CD8-positive, alpha-beta memory T cell (primary cell): ENCODE measurements at regions not wholly inside any gene's neighbourhood (a gene's known extent, or its start where the extent isn't known, plus 50 kb on each side); places are given as distances from the start of the nearest gene placed in this dataset.

Source experiments
- CTCF ChIA-PET: fragments of 350-600 bp; sonication (Branson Sonifier 250); formaldehyde crosslinking; loops from one replicate; lab custom pipeline; 2021; ENCODE audit warnings: antibody characterized with exemption; lab: Charles Lee
- POLR2A ChIA-PET: fragments of 350-600 bp; sonication (Branson Sonifier 250); formaldehyde crosslinking; loops from one replicate; lab custom pipeline; 2021; ENCODE audit warnings: antibody characterized with exemption; lab: Charles Lee
- DNase-seq, 5 donors: peaks; one replicate each; pipeline versions ENCODE4 v3.0.0 to v3.0.0-alpha.2; 2020 to 2022; ENCODE audit warnings: mixed read lengths in 1 of 5
- H3K27ac ChIP-seq: one replicate; pipeline ENCODE4 v1.7.0; 2013; ENCODE audit warnings: low read depth, mild to moderate bottlenecking, low read length, moderate library complexity
- H3K27me3 ChIP-seq: 2 replicates; pipeline ENCODE4 v1.7.0; 2013; ENCODE audit warnings: low read length, mild to moderate bottlenecking; ENCODE audit not compliant: insufficient read depth, poor library complexity, severe bottlenecking
- H3K36me3 ChIP-seq: 2 replicates; pipeline ENCODE4 v1.7.0; 2013; ENCODE audit warnings: mild to moderate bottlenecking, low read length, moderate library complexity; ENCODE audit not compliant: insufficient read depth
- H3K4me1 ChIP-seq: 2 replicates; pipeline ENCODE4 v1.7.0; 2013; ENCODE audit warnings: mild to moderate bottlenecking, low read length, moderate library complexity; ENCODE audit not compliant: insufficient read depth
- H3K4me3 ChIP-seq: 2 replicates; pipeline ENCODE4 v1.7.0; 2013; ENCODE audit warnings: mild to moderate bottlenecking, low read length
- H3K9me3 ChIP-seq: 2 replicates; pipeline ENCODE4 v1.7.0; 2013; ENCODE audit warnings: mild to moderate bottlenecking, low read length
- H3K27ac Mint-ChIP-seq, 8 donors: one replicate each; pipeline ENCODE4 v1.8.0; 2020 to 2021; ENCODE audit warnings: mixed read lengths in 8 of 8, mild to moderate bottlenecking in 6 of 8, inconsistent platforms in 3 of 8, moderate library complexity in 3 of 8
- H3K27me3 Mint-ChIP-seq, 2 donors: one replicate each; pipeline ENCODE4 v1.8.0; 2020 to 2021; ENCODE audit warnings: mixed read lengths in 2 of 2, mild to moderate bottlenecking in 1 of 2, moderate library complexity in 1 of 2
- H3K36me3 Mint-ChIP-seq, 3 donors: one replicate each; pipeline ENCODE4 v1.8.0; 2020 to 2021; ENCODE audit warnings: mixed read lengths in 3 of 3, inconsistent platforms in 1 of 3, mild to moderate bottlenecking in 1 of 3
- H3K4me1 Mint-ChIP-seq, 3 donors: one replicate each; pipeline ENCODE4 v1.8.0; 2020 to 2021; ENCODE audit warnings: mixed read lengths in 3 of 3, inconsistent platforms in 1 of 3, mild to moderate bottlenecking in 1 of 3
- H3K4me3 Mint-ChIP-seq, 7 donors: one replicate each; pipeline ENCODE4 v1.8.0; 2020 to 2021; ENCODE audit warnings: mixed read lengths in 7 of 7, mild to moderate bottlenecking in 6 of 7, moderate library complexity in 4 of 7, inconsistent platforms in 2 of 7
- H3K9me3 Mint-ChIP-seq, 5 donors: one replicate each; pipeline ENCODE4 v1.8.0; 2020 to 2022; ENCODE audit warnings: mixed read lengths in 5 of 5, mild to moderate bottlenecking in 3 of 5, moderate library complexity in 2 of 5, inconsistent platforms in 1 of 5

DNA sequence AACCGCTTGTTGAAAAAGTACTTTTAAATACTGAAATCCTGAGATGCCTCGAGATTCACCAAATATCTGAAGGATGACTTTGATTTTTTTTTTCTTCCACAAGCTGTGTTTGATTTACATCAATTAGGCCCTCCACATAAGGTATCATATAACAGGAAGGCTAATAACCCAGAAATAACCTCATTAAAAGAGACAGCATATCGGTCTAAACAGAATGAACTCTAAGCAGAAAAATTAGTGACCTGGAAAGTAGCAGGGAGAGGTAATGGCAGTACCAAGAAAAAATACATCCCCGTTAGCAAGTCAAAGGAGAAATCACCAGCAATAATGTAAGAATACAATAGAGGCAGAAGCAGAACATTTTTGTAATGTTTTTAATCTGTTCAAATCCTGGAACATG, 452.4 kb upstream of the TSHZ3 start:
- H3K27me3 ChIP-seq = no peaks in the 10 kb centered on the region
- no peak overlapping the region for H3K4me3 ChIP-seq
- H3K36me3 Mint-ChIP-seq = no peaks in the 10 kb centered on the region
- no peaks in the 10 kb centered on the region for H3K36me3 ChIP-seq
- peaks cover 0 to 11% (median 2%) of the 10 kb centered on the region in 5 donors for H3K9me3 Mint-ChIP-seq
- no peak overlapping the region for H3K27ac Mint-ChIP-seq
- no peaks in the 10 kb centered on the region for H3K4me1 Mint-ChIP-seq
- H3K27ac ChIP-seq = no peak overlapping the region
- DNase-seq = no peak
- no peaks in the 10 kb centered on the region for H3K4me1 ChIP-seq
- no peaks in the 10 kb centered on the region for H3K9me3 ChIP-seq
- H3K27me3 Mint-ChIP-seq = peaks cover 0 to 1% of the 10 kb centered on the region in 2 donors
- CTCF ChIA-PET = no interaction called here
- H3K4me3 Mint-ChIP-seq = no peak overlapping the region
- POLR2A ChIA-PET = no interaction called here

DNA sequence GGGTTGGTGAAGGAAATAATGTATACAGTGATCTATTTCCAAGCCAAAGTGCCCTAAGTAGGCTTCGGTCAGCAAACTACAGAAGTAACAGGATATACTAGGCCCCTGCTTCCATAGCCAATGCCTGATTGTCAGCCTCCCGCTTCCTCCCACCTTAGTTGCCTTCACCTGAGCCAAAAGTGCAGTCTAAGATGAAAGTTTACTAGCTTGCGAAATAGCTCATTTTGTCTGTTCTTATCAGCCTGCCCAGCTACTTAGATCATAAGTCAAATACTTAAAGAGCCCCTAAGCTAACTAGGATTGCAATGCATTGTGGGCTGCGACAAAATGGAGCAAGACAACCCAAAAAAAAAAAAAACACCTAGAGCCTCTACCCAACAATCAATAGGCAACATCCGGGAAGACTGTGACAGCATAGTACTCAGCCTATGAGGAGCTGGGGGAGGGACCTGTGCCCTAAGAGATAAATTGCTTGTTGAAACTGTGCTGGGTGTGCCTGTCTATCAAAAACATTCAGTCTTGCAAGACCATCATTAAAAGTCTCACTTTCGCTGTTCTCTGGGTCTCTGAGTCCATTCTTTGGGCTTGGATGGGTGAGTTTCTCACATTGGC, 454.7 kb upstream of the TSHZ3 start:
- Histone ChIP-seq H3K27ac (no peak overlapping the region), H3K27me3 (no peaks in the 10 kb centered on the region), H3K36me3 (no peaks in the 10 kb centered on the region), H3K4me1 (no peaks in the 10 kb centered on the region), H3K9me3 (no peaks in the 10 kb centered on the region), H3K4me3 (no peak overlapping the region)
- no peaks in the 10 kb centered on the region for H3K27me3 Mint-ChIP-seq
- ChIA-PET CTCF (no interaction called here), POLR2A (no interaction called here)
- no peaks in the 10 kb centered on the region for H3K36me3 Mint-ChIP-seq
- no peak overlapping the region for H3K4me3 Mint-ChIP-seq
- H3K4me1 Mint-ChIP-seq = no peaks in the 10 kb centered on the region
- H3K9me3 Mint-ChIP-seq = peaks cover 0 to 5% (median 3%) of the 10 kb centered on the region in 5 donors
- no peak for DNase-seq
- H3K27ac Mint-ChIP-seq = no peak overlapping the region

DNA sequence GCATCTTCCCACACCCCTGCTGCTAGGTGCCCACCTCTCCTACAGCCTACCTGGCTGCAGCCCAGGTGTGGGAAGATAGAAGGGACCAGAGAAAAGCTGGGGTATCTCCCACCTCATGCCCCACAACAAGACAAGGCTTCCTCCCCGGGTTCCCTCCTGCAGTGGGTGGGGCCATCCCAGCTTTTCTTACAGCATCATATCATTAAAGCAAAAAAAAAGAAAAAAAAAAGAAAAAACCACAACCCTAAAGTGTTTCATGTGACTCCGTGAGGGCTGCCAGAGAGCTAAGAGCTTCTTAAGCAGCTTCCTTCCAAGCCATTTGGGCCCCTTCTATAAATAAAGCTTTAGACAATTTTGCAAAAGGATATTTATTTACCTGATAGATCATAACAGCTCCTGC, 455.4 kb upstream of the TSHZ3 start:
- ChIA-PET CTCF (no interaction called here), POLR2A (no interaction called here)
- no peak overlapping the region for H3K27ac ChIP-seq
- H3K36me3 ChIP-seq = no peaks in the 10 kb centered on the region
- H3K9me3 ChIP-seq = no peaks in the 10 kb centered on the region
- Mint-ChIP-seq H3K27me3 (no peaks in the 10 kb centered on the region), H3K4me1 (no peaks in the 10 kb centered on the region), H3K27ac (no peak overlapping the region), H3K9me3 (peaks cover 1 to 5% (median 3%) of the 10 kb centered on the region in 5 donors), H3K4me3 (no peak overlapping the region), H3K36me3 (no peaks in the 10 kb centered on the region)
- DNase-seq = no peak
- H3K4me1 ChIP-seq = no peaks in the 10 kb centered on the region
- H3K4me3 ChIP-seq = no peak overlapping the region
- no peaks in the 10 kb centered on the region for H3K27me3 ChIP-seq

DNA sequence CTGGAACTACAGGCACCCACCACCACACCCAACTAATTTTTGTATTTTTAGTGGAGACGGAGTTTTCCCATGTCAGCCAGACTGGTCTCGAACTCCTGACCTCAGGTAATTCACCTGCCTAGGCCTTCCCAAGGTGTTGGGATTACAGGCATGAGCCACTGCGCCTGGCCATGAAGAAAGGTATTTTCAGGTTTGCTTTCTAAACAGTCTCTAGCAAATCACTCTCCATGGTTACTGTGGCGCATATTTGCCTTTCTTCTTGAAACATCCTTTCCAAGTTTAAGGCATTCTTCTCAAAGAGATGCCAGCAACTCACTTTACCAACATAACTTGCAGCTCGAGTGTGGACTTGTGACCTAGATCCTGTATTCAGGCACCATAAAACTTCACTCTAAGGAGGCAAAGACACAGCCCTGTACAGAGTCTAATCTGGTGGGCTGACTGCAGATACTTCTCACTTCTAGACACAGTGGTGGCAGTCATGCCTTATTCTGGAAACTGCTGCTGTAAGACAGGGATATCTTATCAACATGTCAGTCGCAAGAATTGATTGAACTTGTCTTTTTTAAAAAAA, 461.4 kb upstream of the TSHZ3 start:
- CTCF ChIA-PET = no interaction called here
- Mint-ChIP-seq H3K36me3 (no peaks in the 10 kb centered on the region), H3K9me3 (peaks cover 0 to 6% (median 3%) of the 10 kb centered on the region in 5 donors), H3K27me3 (no peaks in the 10 kb centered on the region), H3K27ac (no peak overlapping the region), H3K4me1 (no peaks in the 10 kb centered on the region), H3K4me3 (no peak overlapping the region)
- Histone ChIP-seq H3K36me3 (no peaks in the 10 kb centered on the region), H3K27ac (no peak overlapping the region), H3K4me3 (no peak overlapping the region), H3K9me3 (no peaks in the 10 kb centered on the region), H3K4me1 (no peaks in the 10 kb centered on the region), H3K27me3 (no peaks in the 10 kb centered on the region)
- no peak for DNase-seq
- POLR2A ChIA-PET = no interaction called here

DNA sequence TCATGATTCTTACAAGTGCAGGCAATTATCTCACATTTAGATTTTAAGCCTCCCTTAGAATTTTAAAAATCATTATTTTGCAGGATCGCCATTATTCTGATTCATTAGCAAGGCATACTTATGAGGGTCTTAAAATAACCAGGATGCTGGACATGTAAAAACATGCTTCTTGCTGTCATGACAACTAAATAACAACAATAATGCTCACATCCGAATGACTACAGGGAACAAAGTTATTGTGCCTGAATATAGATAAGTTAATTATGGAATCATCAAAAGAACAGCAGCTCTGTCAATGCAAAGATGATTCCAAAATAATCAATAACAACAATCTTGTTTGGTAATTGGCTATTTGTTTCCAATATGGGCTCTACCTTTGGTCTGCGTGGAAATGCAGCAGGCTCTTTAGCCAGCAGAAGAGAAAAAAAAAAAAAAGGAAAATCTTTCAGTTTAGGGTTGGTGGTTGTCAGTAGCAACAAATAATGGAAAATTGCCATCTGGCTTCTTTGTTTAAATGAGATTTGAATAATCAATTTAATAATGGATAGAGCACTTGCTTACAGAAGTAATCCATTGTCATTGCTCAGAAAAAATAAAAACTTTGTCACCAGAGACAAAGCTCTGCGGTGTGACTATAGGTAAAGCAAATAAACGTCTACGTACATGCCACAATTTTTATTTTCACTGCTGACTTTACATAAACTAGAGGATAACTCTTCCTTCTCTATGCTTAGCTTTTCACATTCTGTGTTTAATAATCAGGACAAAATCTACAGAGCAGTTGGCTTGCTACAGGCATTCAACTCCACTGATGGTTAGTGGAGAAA, 468.9 kb upstream of the TSHZ3 start:
- Histone ChIP-seq H3K9me3 (no peaks in the 10 kb centered on the region), H3K27me3 (no peaks in the 10 kb centered on the region), H3K4me1 (no peaks in the 10 kb centered on the region), H3K4me3 (no peak overlapping the region), H3K27ac (no peak overlapping the region), H3K36me3 (no peaks in the 10 kb centered on the region)
- Mint-ChIP-seq H3K4me1 (no peaks in the 10 kb centered on the region), H3K9me3 (peaks cover 0 to 6% (median 2%) of the 10 kb centered on the region in 5 donors), H3K4me3 (no peak overlapping the region), H3K27ac (no peak overlapping the region), H3K27me3 (no peaks in the 10 kb centered on the region), H3K36me3 (no peaks in the 10 kb centered on the region)
- POLR2A ChIA-PET = no interaction called here
- no peak for DNase-seq
- CTCF ChIA-PET = no interaction called here

DNA sequence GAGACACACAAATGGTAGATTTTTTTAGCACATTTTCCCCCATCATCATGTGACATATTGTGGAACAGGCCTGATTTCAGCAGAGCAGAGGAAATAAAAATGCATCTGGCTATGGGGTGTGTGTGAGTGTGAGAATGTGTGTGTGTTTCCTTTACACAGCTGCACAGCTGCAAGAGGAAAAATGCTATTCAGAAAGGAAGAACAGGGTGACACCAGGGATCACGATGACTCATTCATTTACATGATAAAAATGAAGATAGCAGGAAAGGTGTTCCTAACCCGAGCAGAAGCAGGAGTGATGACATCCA, 469.5 kb upstream of the TSHZ3 start:
- Histone ChIP-seq H3K4me1 (no peaks in the 10 kb centered on the region), H3K27me3 (no peaks in the 10 kb centered on the region), H3K36me3 (no peaks in the 10 kb centered on the region), H3K4me3 (no peak overlapping the region), H3K9me3 (no peaks in the 10 kb centered on the region), H3K27ac (no peak overlapping the region)
- H3K27ac Mint-ChIP-seq = no peak overlapping the region
- no peak for DNase-seq
- no peaks in the 10 kb centered on the region for H3K36me3 Mint-ChIP-seq
- peaks cover 0 to 6% (median 2%) of the 10 kb centered on the region in 5 donors for H3K9me3 Mint-ChIP-seq
- H3K27me3 Mint-ChIP-seq = no peaks in the 10 kb centered on the region
- no peak overlapping the region for H3K4me3 Mint-ChIP-seq
- ChIA-PET POLR2A (no interaction called here), CTCF (no interaction called here)
- H3K4me1 Mint-ChIP-seq = no peaks in the 10 kb centered on the region

DNA sequence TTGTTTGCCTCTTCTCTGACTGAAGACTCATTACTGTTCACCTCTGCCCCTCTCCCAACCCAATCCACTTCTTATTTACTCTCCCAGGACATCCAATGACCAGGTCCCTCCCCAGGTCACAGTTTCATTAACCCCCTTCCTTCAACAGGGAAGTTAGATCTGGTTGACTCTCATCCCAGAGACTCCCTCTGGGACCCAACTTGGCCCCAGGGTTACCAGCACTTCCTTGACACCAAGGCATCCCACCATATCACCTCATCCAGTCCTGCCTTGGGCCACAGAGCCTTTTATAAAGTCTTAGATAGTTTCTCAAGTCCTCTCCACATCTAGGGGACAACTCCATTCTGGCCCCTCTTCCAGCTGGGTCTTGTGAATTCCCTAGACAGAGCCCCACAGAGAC, 470.6 kb upstream of the TSHZ3 start:
- POLR2A ChIA-PET = no interaction called here
- H3K27ac Mint-ChIP-seq = no peak overlapping the region
- H3K4me3 Mint-ChIP-seq = no peak overlapping the region

DNA sequence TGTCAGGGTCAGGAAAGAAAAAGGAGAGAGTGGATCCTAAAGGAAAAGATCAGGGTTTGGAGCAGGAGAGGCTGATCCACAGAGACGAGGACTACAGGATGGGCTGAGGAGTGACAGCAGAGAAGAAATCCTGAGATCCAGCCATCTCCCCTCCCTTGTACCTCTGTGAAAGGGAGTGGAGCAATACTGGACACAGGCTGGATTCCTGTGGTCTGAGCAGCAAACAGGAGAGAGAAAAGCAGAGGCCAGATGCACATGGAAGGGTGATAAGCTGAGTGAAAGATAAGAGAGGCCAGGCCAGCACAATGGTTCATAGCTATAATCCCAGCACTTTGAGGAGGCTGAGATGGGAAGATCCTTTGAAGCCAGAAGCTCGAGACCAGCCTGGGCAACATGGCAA, 472.1 kb upstream of the TSHZ3 start:
- ChIA-PET CTCF (no interaction called here), POLR2A (no interaction called here)
- no peak overlapping the region for H3K4me3 ChIP-seq
- no peaks in the 10 kb centered on the region for H3K27me3 ChIP-seq
- Mint-ChIP-seq H3K4me3 (no peak overlapping the region), H3K4me1 (no peaks in the 10 kb centered on the region), H3K27me3 (no peaks in the 10 kb centered on the region), H3K36me3 (peaks cover 0 to 2% (median 0%) of the 10 kb centered on the region in 3 donors), H3K27ac (no peak overlapping the region), H3K9me3 (peaks cover 0 to 6% (median 2%) of the 10 kb centered on the region in 5 donors)
- DNase-seq = no peak
- H3K27ac ChIP-seq = no peak overlapping the region
- H3K4me1 ChIP-seq = no peaks in the 10 kb centered on the region
- H3K9me3 ChIP-seq = no peaks in the 10 kb centered on the region
- H3K36me3 ChIP-seq = no peaks in the 10 kb centered on the region

More for the DNA sequence above, 470.6 kb upstream of the TSHZ3 start:
- Histone ChIP-seq H3K4me3 (no peak overlapping the region), H3K36me3 (no peaks in the 10 kb centered on the region), H3K4me1 (no peaks in the 10 kb centered on the region), H3K9me3 (no peaks in the 10 kb centered on the region), H3K27ac (no peak overlapping the region), H3K27me3 (no peaks in the 10 kb centered on the region)
- no peaks in the 10 kb centered on the region for H3K27me3 Mint-ChIP-seq
- peaks cover 0 to 6% (median 2%) of the 10 kb centered on the region in 5 donors for H3K9me3 Mint-ChIP-seq
- no peaks in the 10 kb centered on the region for H3K4me1 Mint-ChIP-seq
- CTCF ChIA-PET = no interaction called here
- H3K36me3 Mint-ChIP-seq = no peaks in the 10 kb centered on the region
- no peak for DNase-seq
